ENCODE measurements at regions not wholly inside any gene's neighbourhood (a gene's known extent, or its start where the extent isn't known, plus 50 kb on each side); places are given as distances from the start of the nearest gene placed in this dataset.

GRCh38 chr1:73611681-73612080 lies 586.3 kb downstream of the LRRIQ3 start:
- no peak for TF ChIP-seq EZH2 (IDR thresholded peaks at IDR 0.05)
- no peak for TF ChIP-seq POLR2AphosphoS5 (IDR thresholded peaks at IDR 0.05; ENCODE audit: borderline replicate concordance, low read depth, low read length)
